Cardiac muscle cell (in vitro differentiated cells and primary cell): ENCODE measurements at regions not wholly inside any gene's neighbourhood (a gene's known extent, or its start where the extent isn't known, plus 50 kb on each side); places are given as distances from the start of the nearest gene placed in this dataset.
"Not testable (repeated sequence)": the region's sequence is repeated elsewhere in the genome, so short reads cannot be mapped to it uniquely, and the experiment has no call there.

Experiments
- DNase-seq, 2 donors: peaks; one replicate each; pipeline versions ENCODE4 v3.0.0 to v3.0.0-alpha.2; 2010 to 2017; ENCODE audit warnings: low read depth in 1 of 2, low spot score in 1 of 2
- H3K27ac ChIP-seq: fragments of 200-600 bp; sonication (generic); 2 replicates; pipeline ENCODE4 v1.5.1; 2016
- H3K27me3 ChIP-seq: fragments of 200-600 bp; sonication (generic); 2 replicates; pipeline ENCODE4 v1.6.0; 2016; ENCODE audit warnings: control low read depth
- H3K36me3 ChIP-seq: fragments of 200-600 bp; sonication (generic); 2 replicates; pipeline ENCODE4 v1.5.1; 2016; ENCODE audit warnings: control low read depth
- H3K4me1 ChIP-seq: fragments of 200-600 bp; sonication (generic); 2 replicates; pipeline ENCODE4 v1.8.1; 2017; ENCODE audit warnings: low read depth, mild to moderate bottlenecking, mixed run types
- H3K4me3 ChIP-seq: fragments of 200-600 bp; sonication (generic); 2 replicates; pipeline ENCODE4 v1.5.1; 2016; ENCODE audit warnings: mild to moderate bottlenecking
- H3K9me3 ChIP-seq: fragments of 200-600 bp; sonication (generic); 2 replicates; pipeline ENCODE4 v1.5.1; 2017; ENCODE audit warnings: low read depth, mild to moderate bottlenecking, control low read depth
- CTCF ChIP-seq: IDR thresholded peaks from 2 replicates; pipeline ENCODE4 v1.5.1; 2012; ENCODE audit warnings: low read depth, mild to moderate bottlenecking, low read length

GRCh38 chr10:18906636-18907035 is 142.0 kb upstream of the MALRD1 start:
- Histone ChIP-seq H3K4me3 (no peak overlapping the region), H3K9me3 (no peaks in the 10 kb centered on the region), H3K27ac (no peak overlapping the region), H3K27me3 (no peaks in the 10 kb centered on the region), H3K4me1 (no peaks in the 10 kb centered on the region), H3K36me3 (no peaks in the 10 kb centered on the region)
- no peak for TF ChIP-seq CTCF
- no peak for DNase-seq

- not testable (repeated sequence) for H3K27me3 ChIP-seq, H3K9me3 ChIP-seq, H3K27ac ChIP-seq, H3K4me1 ChIP-seq, H3K36me3 ChIP-seq, H3K4me3 ChIP-seq, DNase-seq
These were observed 131.2 kb upstream of the MALRD1 start for GRCh38 chr10:18917431-18917830.

GRCh38 chr10:18918532-18918931 is 130.1 kb upstream of the MALRD1 start:
- peak in 1 of 2 donors; percentile 5 for DNase-seq
- TF ChIP-seq CTCF: no peak
- H3K27ac ChIP-seq: no peak overlapping the region

GRCh38 chr10:18949391-18949790 is 99.2 kb upstream of the MALRD1 start:
- H3K9me3 ChIP-seq: no peaks in the 10 kb centered on the region
- H3K27ac ChIP-seq: no peak overlapping the region
- no peak for DNase-seq
- no peak overlapping the region for H3K4me3 ChIP-seq
- TF ChIP-seq CTCF: no peak
- H3K4me1 ChIP-seq: no peaks in the 10 kb centered on the region
- H3K36me3 ChIP-seq: no peaks in the 10 kb centered on the region
- no peaks in the 10 kb centered on the region for H3K27me3 ChIP-seq

More at GRCh38 chr10:18918532-18918931, 130.1 kb upstream of the MALRD1 start:
- Histone ChIP-seq H3K36me3 (no peaks in the 10 kb centered on the region), H3K9me3 (no peaks in the 10 kb centered on the region), H3K4me1 (no peaks in the 10 kb centered on the region), H3K27me3 (no peaks in the 10 kb centered on the region), H3K4me3 (no peak overlapping the region)

GRCh38 chr10:18951072-18951823 is 97.4 kb upstream of the MALRD1 start:
- not testable (repeated sequence) for H3K4me3 ChIP-seq, H3K9me3 ChIP-seq, DNase-seq, H3K27me3 ChIP-seq, H3K36me3 ChIP-seq, H3K27ac ChIP-seq, H3K4me1 ChIP-seq

GRCh38 chr10:18955061-18955460 is 93.5 kb upstream of the MALRD1 start:
- no peaks in the 10 kb centered on the region for H3K36me3 ChIP-seq
- no peak for TF ChIP-seq CTCF
- DNase-seq: no peak
- H3K27me3 ChIP-seq: no peaks in the 10 kb centered on the region
- H3K27ac ChIP-seq: no peak overlapping the region
- no peaks in the 10 kb centered on the region for H3K4me1 ChIP-seq
- no peaks in the 10 kb centered on the region for H3K9me3 ChIP-seq
- no peak overlapping the region for H3K4me3 ChIP-seq
